ENCODE measurements at regions not wholly inside any gene's neighbourhood (a gene's known extent, or its start where the extent isn't known, plus 50 kb on each side); places are given as distances from the start of the nearest gene placed in this dataset.

DNA sequence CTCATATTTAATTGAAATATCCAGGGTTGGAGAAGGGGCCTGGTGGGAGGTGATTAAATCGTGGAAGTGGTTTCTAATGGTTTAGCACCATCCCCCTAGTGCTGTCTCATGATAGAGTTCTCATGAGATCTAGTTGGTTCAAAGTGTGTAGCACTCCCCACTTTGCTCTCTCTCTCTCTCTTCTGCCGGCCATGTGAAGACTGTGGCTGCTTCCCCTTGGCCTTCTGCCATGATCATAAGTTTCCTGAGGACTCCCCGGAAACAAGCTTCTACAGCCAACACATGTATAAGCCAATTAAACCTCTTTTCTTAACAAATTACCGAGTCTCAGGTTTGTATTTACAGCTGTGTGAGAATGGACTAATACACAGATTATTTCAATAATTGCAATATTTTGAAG, 305.8 kb upstream of the KCND2 start:
- TF ChIP-seq, protein P1, sequence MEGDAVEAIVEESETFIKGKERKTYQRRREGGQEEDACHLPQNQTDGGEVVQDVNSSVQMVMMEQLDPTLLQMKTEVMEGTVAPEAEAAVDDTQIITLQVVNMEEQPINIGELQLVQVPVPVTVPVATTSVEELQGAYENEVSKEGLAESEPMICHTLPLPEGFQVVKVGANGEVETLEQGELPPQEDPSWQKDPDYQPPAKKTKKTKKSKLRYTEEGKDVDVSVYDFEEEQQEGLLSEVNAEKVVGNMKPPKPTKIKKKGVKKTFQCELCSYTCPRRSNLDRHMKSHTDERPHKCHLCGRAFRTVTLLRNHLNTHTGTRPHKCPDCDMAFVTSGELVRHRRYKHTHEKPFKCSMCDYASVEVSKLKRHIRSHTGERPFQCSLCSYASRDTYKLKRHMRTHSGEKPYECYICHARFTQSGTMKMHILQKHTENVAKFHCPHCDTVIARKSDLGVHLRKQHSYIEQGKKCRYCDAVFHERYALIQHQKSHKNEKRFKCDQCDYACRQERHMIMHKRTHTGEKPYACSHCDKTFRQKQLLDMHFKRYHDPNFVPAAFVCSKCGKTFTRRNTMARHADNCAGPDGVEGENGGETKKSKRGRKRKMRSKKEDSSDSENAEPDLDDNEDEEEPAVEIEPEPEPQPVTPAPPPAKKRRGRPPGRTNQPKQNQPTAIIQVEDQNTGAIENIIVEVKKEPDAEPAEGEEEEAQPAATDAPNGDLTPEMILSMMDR (IDR thresholded peaks at IDR 0.05) = no peak
- no peak for TF ChIP-seq ZFX (IDR thresholded peaks at IDR 0.05; ENCODE audit: borderline replicate concordance)

All from 22Rv1 (cell line).